ENCODE measurements at regions not wholly inside any gene's neighbourhood (a gene's known extent, or its start where the extent isn't known, plus 50 kb on each side); places are given as distances from the start of the nearest gene placed in this dataset.

DNA sequence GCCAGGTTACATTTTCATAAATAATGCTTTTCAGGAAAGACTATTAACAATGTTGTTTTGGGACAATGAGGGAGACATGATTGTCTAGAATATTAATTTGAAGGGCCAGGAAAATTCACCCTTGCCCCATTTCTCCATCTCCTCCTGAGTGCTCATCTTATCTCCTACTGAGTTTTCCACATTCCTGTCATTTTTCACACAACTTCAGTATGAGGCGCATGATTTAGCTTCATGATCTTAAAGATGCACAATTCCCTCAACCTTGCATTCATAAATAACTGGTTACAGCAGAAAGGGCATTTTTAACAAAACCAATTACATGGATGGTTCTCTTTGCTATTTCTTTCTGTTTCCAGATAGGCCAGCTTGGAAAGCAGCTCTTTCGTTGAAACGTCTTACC is 1699.2 kb upstream of the IGFBP7 start:
- no peak for DNase-seq (ENCODE audit: low read depth)
- in situ Hi-C loops (cut with HindIII; ENCODE audit: low sequenced_read_pairs): no loop called here
- TF ChIP-seq, protein P1, sequence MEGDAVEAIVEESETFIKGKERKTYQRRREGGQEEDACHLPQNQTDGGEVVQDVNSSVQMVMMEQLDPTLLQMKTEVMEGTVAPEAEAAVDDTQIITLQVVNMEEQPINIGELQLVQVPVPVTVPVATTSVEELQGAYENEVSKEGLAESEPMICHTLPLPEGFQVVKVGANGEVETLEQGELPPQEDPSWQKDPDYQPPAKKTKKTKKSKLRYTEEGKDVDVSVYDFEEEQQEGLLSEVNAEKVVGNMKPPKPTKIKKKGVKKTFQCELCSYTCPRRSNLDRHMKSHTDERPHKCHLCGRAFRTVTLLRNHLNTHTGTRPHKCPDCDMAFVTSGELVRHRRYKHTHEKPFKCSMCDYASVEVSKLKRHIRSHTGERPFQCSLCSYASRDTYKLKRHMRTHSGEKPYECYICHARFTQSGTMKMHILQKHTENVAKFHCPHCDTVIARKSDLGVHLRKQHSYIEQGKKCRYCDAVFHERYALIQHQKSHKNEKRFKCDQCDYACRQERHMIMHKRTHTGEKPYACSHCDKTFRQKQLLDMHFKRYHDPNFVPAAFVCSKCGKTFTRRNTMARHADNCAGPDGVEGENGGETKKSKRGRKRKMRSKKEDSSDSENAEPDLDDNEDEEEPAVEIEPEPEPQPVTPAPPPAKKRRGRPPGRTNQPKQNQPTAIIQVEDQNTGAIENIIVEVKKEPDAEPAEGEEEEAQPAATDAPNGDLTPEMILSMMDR (IDR thresholded peaks at IDR 0.05; ENCODE audit: low read depth, low read length, missing control alignments): no peak
- no peak overlapping the region for H3K4me3 ChIP-seq (ENCODE audit: low read depth, low read length)

DNA sequence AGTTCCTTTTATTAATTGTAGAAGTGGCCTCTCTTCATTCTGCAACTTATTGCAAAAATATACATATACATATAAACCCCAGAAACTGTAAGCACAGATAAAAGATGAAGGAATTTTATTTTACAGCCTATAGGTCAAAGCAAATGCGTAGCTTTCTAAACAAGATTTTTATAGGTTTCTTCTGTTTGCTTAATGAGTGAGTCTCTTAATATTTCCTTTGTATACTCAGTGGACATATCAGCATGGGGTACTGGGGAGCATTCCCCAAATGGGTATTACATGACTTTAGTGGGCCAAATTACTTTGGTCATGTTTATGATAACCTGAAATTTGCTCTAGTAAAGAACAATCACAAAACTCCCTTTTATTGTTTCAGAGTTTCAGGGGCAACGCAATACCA is 1698.6 kb upstream of the IGFBP7 start:
- in situ Hi-C loops (cut with HindIII; ENCODE audit: low sequenced_read_pairs): no loop called here
- no peak for DNase-seq (ENCODE audit: low read depth)
- TF ChIP-seq, protein P1 (IDR thresholded peaks at IDR 0.05; ENCODE audit: low read depth, low read length, missing control alignments): no peak
- no peak overlapping the region for H3K4me3 ChIP-seq (ENCODE audit: low read depth, low read length)

DNA sequence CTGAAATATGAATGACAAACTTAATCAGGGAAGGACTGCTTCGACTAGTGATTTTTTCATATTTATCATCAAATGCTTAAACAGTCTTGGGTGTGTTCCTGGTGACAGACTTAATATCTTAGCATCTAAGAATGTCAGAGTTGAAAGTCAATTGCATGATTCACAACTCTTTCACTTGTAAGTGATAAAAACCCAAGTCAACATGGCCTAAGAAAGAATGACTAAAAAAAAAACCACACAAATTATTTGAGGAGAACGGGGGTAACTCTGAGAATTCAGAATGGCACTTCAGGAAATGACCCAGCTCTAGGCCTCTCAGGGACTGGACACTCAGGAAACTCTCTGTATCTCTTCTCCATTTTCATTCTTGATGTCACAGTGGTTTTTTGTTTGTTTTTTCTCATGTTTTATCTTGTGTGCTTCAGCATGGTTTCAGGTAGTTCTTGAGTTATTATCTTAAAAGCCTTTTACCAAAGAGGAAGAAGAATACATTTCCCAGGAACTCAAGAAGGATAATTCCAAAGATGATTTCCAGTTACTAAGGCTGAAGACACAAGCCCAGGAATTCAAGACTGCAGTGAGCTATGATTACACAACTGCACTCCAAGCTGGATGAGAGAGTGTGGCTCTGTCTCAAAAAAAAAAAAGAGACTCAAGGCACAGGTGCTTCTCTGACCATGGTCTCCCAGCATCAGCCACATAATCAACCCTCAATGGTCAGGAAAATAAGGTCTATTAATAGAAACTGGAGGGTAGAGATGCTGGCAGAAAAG is 1697.8 kb upstream of the IGFBP7 start:
- TF ChIP-seq, protein P1 (IDR thresholded peaks at IDR 0.05; ENCODE audit: low read depth, low read length, missing control alignments): no peak
- no peak for DNase-seq (ENCODE audit: low read depth)
- in situ Hi-C loops (cut with HindIII; ENCODE audit: low sequenced_read_pairs): no loop called here
- no peak overlapping the region for H3K4me3 ChIP-seq (ENCODE audit: low read depth, low read length)

DNA sequence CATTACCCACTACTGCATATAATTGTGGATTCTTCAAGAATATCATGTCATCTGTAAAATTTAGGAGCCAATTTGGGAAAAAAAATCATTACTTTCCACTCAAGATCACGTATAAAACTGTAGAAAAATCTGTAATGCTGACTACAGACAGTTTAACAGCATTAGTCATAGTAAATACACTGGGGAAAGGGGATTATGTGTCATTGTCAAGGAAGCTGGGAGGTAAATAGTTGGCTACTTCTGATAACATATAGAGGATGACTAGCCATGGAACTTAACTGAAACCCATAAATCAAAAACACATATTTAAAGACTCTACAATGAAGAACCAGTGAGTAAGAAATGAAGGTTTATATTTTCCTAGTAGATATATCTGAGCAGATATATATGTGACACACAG is 1666.4 kb upstream of the IGFBP7 start:
- no peak overlapping the region for H3K4me3 ChIP-seq (ENCODE audit: low read depth, low read length)
- no peak for DNase-seq (ENCODE audit: low read depth)
- in situ Hi-C loops (cut with HindIII; ENCODE audit: low sequenced_read_pairs): no loop called here
- TF ChIP-seq, protein P1 (IDR thresholded peaks at IDR 0.05; ENCODE audit: low read depth, low read length, missing control alignments): no peak

DNA sequence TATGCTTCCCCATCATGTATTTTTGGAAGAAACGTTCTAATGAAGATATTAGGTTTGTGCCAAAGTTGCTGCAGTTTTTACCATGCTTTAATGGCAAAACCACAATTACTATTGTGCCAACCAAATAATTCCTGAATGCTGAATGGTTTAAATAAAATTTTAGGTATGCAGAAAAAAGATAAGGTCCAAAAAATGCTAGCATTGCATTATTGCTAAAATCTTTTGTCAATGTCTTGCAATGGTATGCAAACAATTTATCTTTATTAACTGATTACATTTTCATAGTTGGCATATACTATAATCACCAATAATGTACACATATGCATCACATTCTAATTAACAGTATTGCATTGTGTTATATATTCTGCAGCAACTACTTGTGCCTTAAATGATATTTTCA is 1657.4 kb upstream of the IGFBP7 start:
- no peak overlapping the region for H3K4me3 ChIP-seq (ENCODE audit: low read depth, low read length)
- in situ Hi-C loops (cut with HindIII; ENCODE audit: low sequenced_read_pairs): no loop called here
- DNase-seq (ENCODE audit: low read depth): no peak
- TF ChIP-seq, protein P1 (IDR thresholded peaks at IDR 0.05; ENCODE audit: low read depth, low read length, missing control alignments): no peak

DNA sequence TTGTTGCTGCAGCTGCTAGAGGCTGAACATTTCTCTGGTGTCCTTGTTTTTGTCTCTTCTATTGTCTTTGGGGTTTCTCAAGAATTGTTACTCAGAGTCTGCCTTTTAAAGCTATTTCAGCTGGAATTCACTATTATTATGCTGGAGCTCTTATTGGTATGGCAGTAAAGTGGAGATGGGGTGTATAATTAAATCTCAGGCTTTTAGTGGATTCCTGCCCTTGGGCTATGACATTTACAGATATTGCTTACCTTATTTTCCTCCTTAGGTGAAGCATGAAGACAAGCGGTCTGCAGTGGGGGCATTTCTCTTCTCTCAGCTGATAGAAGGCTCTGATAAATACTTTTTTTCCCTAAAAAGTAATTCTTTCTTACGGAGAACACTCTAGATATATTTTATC is 1656.6 kb upstream of the IGFBP7 start:
- TF ChIP-seq, protein P1 (IDR thresholded peaks at IDR 0.05; ENCODE audit: low read depth, low read length, missing control alignments): no peak
- no peak overlapping the region for H3K4me3 ChIP-seq (ENCODE audit: low read depth, low read length)
- DNase-seq (ENCODE audit: low read depth): no peak
- in situ Hi-C loops (cut with HindIII; ENCODE audit: low sequenced_read_pairs): no loop called here
